Neural cell (in vitro differentiated cells): ENCODE measurements at regions not wholly inside any gene's neighbourhood (a gene's known extent, or its start where the extent isn't known, plus 50 kb on each side); places are given as distances from the start of the nearest gene placed in this dataset.
"Not testable (repeated sequence)": the region's sequence is repeated elsewhere in the genome, so short reads cannot be mapped to it uniquely, and the experiment has no call there.

Experiments used
- EP300 ChIP-seq: fragments of 450-650 bp; conservative IDR thresholded peaks from 2 replicates; pipeline ENCODE4 v1.6.1; 2014; ENCODE audit warnings: antibody characterized with exemption, mild to moderate bottlenecking, moderate library complexity; ENCODE audit not compliant: poor library complexity, severe bottlenecking
- EZH2 ChIP-seq: fragments of 200-600, 300-800 bp; shearing (Covaris generic), sonication (generic); IDR thresholded peaks from 2 replicates; pipeline ENCODE4 v1.6.1; 2014; ENCODE audit warnings: antibody characterized with exemption, low read length, borderline replicate concordance, mild to moderate bottlenecking; ENCODE audit not compliant: insufficient read depth, poor library complexity, severe bottlenecking
- MXI1 ChIP-seq: fragments of 450-650 bp; conservative IDR thresholded peaks from 2 replicates; pipeline ENCODE4 v1.6.1; 2014; ENCODE audit warnings: antibody characterized with exemption, mild to moderate bottlenecking; ENCODE audit not compliant: poor library complexity, severe bottlenecking
- POLR2AphosphoS5 ChIP-seq: IDR thresholded peaks from 2 replicates; pipeline ENCODE4 v1.6.1; 2012
- RAD21 ChIP-seq: fragments of 450-650 bp; conservative IDR thresholded peaks from 2 replicates; pipeline ENCODE4 v1.6.1; 2014; ENCODE audit warnings: antibody characterized with exemption, mild to moderate bottlenecking, moderate library complexity
- SMC3 ChIP-seq: fragments of 450-650 bp; conservative IDR thresholded peaks from 2 replicates; pipeline ENCODE4 v1.6.1; 2014; ENCODE audit warnings: antibody characterized with exemption, mild to moderate bottlenecking, moderate library complexity; ENCODE audit not compliant: poor library complexity
- TAF1 ChIP-seq: IDR thresholded peaks from 2 replicates; pipeline ENCODE4 v1.6.1; 2012; ENCODE audit warnings: low read depth
- TF ChIP-seq, protein P1 (sequence below): fragments of 450-650 bp; IDR thresholded peaks from 2 replicates; pipeline ENCODE4 v1.5.1; 2014; ENCODE audit warnings: antibody characterized with exemption, mild to moderate bottlenecking, moderate library complexity; ENCODE audit not compliant: poor library complexity, severe bottlenecking
- TF ChIP-seq, protein P2 (sequence below): IDR thresholded peaks from 2 replicates; pipeline ENCODE4 v1.6.1; 2012; ENCODE audit warnings: borderline replicate concordance

DNA sequence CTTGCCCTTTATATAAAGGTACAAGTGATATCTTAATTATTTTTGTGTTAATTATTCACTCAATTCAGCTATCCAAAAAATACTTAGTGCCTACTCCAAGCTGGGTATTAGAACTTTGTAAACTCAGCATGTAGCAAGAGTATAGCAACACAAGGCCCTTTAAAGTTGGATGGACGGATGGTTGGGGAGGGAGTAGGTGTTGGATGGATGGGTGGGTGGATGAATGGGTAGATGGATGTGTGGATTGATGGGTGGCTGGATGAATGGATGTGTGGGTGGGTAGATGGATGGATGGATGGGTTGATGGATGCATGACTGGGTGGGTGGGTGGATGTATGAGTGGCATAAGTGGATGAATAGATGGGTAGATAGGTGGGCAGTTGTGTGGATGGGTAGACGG, 211.5 kb downstream of the BANP start:
- TF ChIP-seq, protein P1, sequence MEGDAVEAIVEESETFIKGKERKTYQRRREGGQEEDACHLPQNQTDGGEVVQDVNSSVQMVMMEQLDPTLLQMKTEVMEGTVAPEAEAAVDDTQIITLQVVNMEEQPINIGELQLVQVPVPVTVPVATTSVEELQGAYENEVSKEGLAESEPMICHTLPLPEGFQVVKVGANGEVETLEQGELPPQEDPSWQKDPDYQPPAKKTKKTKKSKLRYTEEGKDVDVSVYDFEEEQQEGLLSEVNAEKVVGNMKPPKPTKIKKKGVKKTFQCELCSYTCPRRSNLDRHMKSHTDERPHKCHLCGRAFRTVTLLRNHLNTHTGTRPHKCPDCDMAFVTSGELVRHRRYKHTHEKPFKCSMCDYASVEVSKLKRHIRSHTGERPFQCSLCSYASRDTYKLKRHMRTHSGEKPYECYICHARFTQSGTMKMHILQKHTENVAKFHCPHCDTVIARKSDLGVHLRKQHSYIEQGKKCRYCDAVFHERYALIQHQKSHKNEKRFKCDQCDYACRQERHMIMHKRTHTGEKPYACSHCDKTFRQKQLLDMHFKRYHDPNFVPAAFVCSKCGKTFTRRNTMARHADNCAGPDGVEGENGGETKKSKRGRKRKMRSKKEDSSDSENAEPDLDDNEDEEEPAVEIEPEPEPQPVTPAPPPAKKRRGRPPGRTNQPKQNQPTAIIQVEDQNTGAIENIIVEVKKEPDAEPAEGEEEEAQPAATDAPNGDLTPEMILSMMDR, result not testable (repeated sequence)
- not testable (repeated sequence) for TF ChIP-seq EP300, MXI1, TAF1, EZH2, SMC3, RAD21, POLR2AphosphoS5
- TF ChIP-seq, protein P2, sequence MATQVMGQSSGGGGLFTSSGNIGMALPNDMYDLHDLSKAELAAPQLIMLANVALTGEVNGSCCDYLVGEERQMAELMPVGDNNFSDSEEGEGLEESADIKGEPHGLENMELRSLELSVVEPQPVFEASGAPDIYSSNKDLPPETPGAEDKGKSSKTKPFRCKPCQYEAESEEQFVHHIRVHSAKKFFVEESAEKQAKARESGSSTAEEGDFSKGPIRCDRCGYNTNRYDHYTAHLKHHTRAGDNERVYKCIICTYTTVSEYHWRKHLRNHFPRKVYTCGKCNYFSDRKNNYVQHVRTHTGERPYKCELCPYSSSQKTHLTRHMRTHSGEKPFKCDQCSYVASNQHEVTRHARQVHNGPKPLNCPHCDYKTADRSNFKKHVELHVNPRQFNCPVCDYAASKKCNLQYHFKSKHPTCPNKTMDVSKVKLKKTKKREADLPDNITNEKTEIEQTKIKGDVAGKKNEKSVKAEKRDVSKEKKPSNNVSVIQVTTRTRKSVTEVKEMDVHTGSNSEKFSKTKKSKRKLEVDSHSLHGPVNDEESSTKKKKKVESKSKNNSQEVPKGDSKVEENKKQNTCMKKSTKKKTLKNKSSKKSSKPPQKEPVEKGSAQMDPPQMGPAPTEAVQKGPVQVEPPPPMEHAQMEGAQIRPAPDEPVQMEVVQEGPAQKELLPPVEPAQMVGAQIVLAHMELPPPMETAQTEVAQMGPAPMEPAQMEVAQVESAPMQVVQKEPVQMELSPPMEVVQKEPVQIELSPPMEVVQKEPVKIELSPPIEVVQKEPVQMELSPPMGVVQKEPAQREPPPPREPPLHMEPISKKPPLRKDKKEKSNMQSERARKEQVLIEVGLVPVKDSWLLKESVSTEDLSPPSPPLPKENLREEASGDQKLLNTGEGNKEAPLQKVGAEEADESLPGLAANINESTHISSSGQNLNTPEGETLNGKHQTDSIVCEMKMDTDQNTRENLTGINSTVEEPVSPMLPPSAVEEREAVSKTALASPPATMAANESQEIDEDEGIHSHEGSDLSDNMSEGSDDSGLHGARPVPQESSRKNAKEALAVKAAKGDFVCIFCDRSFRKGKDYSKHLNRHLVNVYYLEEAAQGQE, result not testable (repeated sequence)
